Right lobe of liver (tissue), 4 donors: ENCODE measurements at regions not wholly inside any gene's neighbourhood (a gene's known extent, or its start where the extent isn't known, plus 50 kb on each side); places are given as distances from the start of the nearest gene placed in this dataset.

Source experiments
- POLR2A ChIP-seq: fragments of 450-650 bp; IDR thresholded peaks from one replicate; pipeline ENCODE4 v1.6.1; 2017; ENCODE audit warnings: antibody characterized with exemption, mild to moderate bottlenecking
- TF ChIP-seq, protein P1 (sequence below), 4 donors: fragments of 200-600 bp in 3 of 4; fragments of 450-650 bp in 1 of 4; IDR thresholded peaks; one replicate each; pipeline versions ENCODE4 v1.5.1 to v1.8.0; 2016 to 2022; ENCODE audit warnings: antibody characterized with exemption in 4 of 4, mild to moderate bottlenecking in 2 of 4
- donor health status: DM: no; HTN: no; CAD: no.
- donor health status: DM: no; HTN: no; CAD: no.
- donor health status: DM: no; HTN: yes; CAD: no.

DNA sequence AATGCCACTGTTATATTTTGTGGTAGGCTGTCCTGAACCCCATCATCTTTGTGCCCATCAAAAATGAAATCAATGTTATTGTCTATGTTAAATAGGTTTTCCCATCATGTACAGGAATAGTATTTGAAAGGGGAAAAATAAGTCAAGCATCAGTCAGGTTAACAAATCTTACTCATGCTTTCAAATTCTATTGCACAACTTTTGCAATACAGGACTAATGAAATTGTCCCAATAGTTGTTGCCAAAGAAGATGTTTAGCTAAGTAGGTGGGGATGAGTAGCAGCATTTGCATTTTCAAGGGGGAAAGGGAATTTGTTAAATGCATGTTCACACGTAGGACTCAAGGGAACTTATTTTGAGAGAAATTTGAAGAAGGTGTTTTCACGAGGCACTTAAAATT, 962.1 kb downstream of the JRKL start:
- TF ChIP-seq, protein P1, sequence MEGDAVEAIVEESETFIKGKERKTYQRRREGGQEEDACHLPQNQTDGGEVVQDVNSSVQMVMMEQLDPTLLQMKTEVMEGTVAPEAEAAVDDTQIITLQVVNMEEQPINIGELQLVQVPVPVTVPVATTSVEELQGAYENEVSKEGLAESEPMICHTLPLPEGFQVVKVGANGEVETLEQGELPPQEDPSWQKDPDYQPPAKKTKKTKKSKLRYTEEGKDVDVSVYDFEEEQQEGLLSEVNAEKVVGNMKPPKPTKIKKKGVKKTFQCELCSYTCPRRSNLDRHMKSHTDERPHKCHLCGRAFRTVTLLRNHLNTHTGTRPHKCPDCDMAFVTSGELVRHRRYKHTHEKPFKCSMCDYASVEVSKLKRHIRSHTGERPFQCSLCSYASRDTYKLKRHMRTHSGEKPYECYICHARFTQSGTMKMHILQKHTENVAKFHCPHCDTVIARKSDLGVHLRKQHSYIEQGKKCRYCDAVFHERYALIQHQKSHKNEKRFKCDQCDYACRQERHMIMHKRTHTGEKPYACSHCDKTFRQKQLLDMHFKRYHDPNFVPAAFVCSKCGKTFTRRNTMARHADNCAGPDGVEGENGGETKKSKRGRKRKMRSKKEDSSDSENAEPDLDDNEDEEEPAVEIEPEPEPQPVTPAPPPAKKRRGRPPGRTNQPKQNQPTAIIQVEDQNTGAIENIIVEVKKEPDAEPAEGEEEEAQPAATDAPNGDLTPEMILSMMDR (IDR thresholded peaks at IDR 0.05), result no peak
- TF ChIP-seq POLR2A, result no peak
